Occipital lobe (tissue), 1 donor: ENCODE measurements at regions not wholly inside any gene's neighbourhood (a gene's known extent, or its start where the extent isn't known, plus 50 kb on each side); places are given as distances from the start of the nearest gene placed in this dataset.
"Not testable (repeated sequence)": the region's sequence is repeated elsewhere in the genome, so short reads cannot be mapped to it uniquely, and the experiment has no call there.

Source experiments
- DNase-seq: peaks from one replicate; lab custom pipeline; 2025; lab: John Stamatoyannopoulos, UW

DNA sequence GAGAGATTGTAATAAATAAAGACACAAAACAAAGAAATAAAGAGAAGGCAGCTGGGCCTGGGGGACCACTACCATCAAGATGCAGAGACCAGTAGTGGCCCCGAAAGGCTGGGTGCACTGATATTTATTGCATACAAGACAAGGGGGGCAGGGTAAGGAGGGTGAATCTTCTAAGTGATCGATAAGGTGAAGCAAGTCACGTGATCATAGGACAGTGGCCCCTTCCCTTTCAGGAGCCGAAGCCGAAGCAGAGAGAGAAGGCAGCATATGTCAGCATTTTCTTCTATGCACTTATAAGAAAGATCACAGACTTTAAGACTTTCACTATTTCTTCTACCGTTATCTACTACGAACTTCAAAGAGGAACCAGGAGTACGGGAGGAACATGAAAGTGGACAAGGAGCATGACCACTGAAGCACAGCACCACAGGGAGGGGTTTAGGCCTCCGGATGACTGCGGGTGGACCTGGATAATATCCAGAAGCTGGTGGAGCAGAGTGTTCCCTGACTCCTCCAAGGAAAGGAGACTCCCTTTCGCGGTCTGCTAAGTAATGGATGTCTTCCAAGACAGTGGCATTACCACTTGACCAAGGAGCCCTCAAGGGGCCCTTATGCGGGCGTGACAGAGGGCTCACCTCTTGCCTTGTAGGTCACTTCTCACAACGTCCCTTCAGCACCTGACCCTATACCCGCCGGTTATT, 126.4 kb downstream of the RBM46 start:
- DNase-seq: not testable (repeated sequence)

DNA sequence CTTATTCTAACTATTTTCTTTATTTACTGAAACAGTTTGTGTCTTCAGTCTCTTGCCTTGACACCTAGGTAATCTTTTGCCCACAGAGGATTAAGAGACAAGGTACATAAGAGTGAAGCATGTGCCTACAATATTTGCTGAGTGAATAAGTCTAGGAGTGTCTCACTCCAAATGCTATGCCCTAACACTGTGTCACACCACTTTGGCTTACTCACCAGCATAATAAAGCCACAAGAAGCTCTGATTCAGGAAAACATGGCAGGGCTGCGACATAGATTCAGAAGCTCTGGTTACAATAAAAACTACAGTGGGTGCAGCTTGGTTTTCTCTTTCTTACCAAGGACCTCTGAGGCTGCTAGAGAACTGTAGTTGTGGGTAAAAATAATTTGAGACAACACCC, 127.1 kb downstream of the RBM46 start:
- no peak for DNase-seq

DNA sequence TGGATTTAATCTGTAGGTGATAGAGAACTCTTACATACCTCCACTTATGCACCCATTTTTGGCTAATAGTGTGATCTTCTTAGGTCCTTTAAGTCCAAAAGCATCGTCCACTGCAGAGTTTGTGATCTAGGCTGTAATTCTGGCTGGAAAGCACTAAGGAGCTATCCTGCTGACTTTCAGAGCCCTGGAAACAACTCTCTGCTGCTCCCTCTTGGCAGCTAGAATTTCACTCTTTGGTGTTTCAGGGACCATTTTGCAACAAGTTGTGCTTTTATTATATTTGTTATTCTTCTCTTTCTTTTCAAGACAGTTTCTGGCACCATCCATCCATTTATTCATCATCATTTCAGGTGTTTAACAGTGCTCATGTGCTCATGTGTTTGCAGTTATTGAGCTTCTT, 130.0 kb downstream of the RBM46 start:
- no peak for DNase-seq

DNA sequence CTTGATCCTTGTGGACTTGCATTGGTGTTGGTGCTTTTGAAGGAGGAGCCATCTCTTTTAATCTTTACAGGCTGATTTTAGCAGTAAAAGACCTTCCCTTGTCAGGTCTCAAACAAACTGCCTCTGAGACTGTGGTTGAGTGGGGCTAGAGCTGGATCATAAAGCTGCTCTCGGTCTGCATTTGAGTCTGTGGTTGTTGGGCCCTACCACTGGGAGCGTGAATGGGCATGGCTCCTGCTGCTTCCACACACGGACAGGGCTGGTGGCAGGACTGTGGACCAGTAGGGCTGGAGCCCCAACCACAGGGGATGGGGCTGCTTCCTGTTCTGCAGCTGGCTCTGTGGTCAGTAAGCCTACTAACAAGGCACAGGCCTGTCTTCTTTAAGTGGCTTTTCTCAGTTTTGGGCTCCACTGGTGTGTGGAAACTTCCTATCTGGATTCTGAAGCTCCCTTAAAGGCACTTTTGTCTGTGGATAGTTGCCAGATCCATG, 130.6 kb downstream of the RBM46 start:
- DNase-seq: no peak

DNA sequence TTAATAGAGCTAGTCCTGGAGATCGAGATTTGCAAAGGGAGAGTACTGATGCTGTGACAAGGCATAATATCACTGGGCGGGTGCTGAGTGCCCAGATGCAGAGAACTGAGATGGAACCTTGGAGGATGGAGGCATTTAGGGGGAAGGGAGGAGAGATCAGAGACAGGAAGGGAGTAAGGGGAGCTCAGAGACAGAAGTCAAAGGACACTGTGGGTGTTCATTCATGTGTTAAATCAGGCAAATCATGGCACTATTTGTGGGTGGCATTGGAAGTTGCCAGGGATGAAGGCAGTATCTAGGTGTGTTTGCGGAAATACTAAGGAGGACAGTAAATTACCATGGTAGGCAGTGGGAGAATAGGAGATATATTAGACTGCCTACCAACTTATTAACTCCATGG, 135.0 kb downstream of the RBM46 start:
- DNase-seq: no peak

DNA sequence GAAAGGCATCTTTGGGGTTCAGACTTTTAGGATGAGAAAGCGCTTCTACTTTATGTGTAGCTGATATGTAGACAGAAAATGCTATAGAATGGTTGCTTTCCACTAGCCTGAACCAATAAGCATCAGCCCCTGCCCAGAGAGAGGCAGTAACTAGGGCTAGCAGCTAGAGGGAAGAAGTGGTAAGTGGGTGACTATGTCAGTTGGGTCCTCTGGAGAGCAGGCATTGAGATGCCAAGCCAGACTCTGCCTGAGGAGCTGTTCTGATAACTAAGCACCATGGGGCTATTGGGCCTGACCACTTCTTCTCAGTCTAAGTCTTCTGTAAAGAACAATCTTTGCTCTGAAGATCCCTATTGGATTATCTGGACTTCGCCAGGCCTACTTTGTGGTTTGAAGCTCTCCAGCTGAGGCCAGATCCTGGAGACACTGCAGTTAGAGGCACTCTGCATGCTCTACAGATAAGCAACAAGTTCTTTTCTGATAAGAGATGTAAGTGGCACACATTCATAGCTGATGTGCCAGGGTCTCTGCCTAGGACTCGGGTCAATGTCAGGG, 146.1 kb downstream of the RBM46 start:
- DNase-seq: no peak

DNA sequence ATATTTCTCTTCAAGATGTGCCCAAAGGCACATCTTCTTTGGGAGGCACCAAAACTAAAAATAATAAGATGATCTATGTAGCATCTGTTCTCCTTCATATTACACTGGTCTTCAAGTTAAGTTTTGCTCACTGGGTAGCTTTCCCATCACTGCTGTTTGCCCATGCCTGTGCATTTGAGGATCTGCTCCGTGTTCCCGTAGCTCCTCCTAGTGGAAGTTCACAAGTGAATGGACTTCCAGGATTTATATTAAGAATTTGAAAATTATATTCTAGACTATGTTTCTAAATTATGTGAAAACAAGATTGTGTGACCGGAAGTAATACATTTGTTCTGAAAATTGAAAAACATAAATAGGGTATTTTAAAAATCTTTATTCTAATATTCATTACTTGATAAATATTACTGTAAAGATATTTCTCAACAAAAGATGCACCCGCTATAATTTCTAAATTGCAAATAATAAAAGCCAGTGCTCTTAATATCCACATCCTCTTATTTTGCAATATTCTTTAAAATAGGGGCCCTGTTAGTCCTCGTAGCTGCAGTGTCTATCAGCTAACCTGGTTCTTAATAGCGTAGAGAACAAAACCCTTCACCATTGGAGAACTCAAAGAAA, 147.7 kb downstream of the RBM46 start:
- no peak for DNase-seq

DNA sequence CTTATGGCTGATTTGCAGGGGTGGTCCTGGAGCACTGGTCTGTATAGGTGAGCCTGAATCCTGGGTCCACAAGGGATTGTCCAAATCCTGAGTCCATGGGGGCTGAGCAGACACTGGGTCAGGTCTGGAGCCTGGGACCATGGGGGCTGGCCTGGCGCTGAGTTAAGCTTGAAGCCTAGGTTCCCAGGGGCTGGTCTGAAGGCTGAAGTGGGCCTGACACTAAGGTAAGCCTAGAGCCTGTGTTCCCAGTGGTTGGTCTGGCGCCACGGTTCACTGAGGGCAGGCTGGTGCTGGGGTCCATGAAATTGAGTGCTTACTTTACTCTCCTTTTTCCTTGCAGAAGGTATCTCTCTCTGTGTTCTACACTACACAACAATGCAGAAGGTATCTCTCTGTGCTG, 155.8 kb downstream of the RBM46 start:
- DNase-seq: no peak

DNA sequence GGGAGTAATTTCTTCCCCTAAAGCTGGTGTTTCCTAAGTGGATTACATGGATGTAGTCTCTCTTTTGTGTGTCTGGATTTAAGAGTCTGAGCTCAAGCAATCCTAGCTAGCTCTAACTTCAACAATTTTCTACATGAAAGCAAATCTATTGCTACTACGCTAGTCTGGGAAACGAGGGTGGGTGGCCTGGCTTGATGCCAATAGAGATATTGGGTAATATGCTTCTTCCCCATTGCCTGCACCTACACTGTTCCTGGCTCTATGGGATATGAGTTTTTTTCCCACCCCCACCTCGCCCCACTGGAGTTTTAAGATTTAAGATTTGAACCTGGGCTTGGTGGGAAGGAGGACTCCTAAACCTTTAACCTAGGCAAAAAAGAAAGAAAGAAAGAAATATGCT, 158.8 kb downstream of the RBM46 start:
- no peak for DNase-seq

DNA sequence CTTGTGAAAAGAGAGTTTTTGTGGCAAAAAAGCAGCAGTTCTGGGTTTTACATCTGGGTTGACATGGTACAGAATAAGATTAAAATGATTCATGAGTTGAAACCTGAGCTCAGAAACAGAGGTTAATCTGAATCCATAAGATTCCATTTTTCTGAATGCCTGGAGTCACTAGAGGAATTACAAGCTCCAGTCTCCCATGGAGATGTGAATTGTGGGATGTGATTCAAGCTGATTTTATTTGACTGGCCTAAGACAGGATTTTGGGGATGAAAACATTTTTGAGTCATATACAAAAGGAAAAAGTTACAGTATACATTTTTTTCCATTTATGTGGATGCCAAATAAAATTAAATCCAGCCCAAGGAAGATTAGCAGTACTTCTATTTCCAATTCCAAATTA, 161.1 kb downstream of the RBM46 start:
- DNase-seq: no peak

DNA sequence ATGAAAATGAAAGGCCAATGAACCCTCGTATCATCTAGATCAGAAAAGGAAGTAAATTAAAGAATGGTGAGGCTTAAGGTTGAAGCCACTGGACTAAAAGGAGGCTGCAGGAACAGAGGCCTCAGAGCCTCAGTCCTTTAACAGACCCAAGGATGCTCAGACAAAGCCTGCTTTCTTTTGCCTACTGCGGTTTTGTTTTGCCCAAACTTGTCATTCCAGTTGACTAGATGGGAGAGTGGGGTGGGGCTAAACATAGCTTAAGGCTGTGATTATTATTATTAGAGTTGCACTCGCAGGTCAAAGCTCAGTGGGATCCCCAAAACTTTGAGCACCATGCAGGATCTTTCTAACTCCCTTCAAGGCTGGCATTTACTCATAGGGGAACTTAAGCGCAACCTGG, 163.9 kb downstream of the RBM46 start:
- no peak for DNase-seq

DNA sequence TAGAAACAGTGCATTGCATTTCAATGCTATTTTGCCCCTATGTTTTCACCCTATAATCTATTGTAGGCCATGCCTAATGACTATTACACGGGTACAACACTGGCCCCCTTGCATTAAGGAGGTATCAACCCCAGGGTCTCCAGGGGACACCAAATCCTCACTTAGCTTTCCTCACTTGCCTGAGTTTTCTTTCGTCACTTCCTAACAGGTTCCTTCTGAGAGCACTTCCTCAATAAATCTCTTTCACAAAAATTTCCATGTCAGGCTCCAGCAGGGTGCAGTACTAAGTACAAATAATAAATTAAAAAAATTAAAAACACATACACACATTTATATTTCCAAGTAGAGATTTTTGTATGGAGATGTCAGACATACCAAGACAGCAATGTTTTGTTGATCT, 165.0 kb downstream of the RBM46 start:
- DNase-seq: no peak

DNA sequence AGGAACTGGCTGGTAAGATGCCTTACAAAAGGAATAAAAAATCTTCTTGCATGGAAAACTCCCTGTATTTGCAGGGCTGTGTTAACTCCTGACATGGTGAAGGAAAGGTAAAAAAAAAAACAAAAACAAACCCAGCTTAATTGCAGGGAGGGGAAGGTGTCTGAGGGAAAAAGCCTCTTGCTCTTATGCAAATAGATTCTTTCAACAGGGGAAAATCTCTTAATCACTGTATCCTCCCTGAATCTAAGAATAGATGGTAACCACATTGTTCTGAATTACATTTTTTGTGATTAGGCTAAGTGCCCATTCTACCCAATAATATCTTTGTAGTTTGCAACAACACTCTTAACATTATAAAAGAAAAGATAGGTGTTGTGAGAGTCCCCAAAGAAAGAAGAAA, 172.6 kb downstream of the RBM46 start:
- no peak for DNase-seq

DNA sequence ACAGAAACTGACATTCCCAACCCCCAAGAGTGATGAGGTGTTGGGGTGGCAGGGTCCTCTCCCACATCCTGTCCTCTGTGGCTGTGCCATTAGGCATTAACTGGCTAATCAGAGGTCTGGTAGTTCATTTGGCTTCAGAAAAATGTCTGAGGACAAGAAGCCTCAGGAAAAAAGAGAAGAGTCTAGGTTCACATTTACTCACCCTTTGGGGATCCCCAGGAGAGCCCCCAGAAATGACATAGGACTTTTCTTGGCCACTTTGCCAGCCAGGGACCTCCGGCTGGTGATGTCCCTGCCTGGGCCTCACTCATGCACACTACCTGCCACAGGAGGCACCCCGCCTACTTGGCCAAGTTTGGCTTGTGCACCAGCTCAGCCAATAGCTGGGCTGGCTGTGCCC, 173.0 kb downstream of the RBM46 start:
- DNase-seq: no peak

DNA sequence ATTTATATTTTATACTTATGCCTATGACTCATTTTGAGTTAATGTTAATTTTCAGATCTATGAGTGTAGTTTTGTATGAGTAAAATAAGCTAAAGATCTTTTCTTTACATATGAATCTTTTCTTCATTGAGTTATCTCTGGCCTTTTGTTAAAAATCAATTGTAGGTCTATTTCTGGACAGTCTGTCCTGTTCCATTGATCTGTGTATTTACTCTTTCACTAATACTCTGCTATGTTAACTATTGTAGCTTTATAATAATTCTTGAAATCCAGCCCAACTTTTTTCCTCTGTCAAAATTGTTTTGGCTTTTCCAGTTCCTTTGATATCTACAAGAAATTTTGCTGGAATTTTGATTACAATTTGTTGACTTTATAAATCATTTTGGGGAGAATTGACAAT, 177.0 kb downstream of the RBM46 start:
- no peak for DNase-seq

DNA sequence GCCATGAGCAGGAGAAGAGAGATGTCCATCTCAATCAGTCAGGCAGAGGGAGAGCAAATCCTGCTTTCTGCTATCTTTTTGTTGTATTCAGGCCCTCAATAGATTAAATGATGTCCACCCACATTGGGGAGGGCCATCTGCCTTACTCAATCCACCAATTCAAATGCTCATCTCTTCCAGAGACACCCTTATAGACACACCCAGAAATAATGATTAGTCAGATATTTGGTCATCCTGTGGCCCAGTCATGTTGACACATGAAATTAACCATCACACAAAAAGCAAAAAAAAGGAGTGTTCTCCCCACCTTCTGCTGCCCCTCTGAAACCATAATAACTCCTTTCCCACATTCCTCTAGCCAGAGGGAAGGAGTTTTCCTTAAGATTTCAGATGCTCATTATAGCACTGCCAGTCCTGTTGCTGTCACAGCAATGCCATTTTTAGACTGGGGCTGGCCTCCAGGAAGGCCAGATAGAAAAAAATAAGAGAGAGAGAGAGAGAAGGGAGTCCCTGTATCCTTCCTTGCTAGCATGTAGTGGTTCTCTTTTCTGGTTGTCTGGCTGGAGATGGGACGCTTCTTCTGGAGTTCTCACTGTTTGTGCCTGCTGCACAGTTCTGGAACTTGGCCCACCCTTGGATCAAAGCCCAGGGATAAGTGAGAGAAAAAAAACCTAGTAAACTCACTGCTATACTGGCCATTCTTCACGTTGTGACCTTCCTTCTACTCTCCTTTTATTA, 177.7 kb downstream of the RBM46 start:
- no peak for DNase-seq

DNA sequence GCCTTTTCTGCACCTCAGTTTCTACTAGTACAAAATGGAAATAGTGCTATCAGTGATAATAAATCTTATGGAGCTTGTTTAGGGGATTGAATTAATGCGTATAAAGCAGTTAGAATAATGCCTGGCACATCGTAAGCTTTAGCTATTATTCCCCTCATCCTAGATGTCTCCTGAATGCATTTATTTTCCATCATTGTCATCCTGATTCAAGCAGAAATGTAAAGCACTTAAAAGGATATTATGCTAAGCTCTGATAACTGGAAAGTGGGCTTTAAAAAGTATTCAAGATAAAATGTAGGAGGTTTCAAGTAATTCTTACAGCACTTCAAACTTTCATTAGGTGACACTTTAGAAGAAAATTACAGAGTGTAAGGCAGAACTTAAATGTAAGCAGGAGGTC, 178.7 kb downstream of the RBM46 start:
- DNase-seq: no peak

DNA sequence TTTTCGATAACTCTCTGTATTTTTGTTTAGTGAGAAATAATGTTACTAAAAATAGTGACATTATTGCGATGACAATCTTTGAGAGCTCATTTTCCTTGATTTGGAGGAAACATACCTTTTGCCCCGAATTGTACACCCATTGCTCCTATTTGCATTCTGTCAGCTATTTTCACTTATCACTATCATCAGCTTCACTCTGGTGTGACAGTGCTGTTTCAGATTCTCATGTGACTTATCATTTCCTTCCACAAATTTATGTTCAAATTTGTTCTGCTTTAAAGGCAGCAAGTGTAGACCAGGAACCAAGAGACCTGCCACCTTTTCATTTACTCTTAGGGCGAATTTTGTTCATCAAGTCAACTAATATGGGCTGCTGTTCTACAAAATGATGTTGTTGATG, 179.4 kb downstream of the RBM46 start:
- DNase-seq: no peak

DNA sequence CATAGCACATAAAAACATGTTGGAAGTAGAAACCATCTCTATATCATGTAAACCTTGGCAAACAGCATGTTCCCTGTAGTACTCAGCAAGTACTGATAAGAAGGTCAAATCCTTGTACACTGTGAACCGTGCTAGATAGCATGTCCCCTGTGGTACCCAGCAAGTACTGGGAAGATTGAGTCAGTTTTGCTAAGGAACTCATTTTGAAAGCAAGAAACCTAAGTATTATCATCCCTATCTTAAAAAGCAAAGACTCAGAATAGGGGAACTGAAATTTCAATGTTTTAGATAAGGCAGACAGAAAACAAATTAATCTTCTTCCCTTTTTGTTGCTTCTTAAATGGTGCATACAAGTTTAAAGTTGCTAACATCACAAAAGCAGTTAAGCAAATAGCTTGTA, 180.2 kb downstream of the RBM46 start:
- DNase-seq: no peak

DNA sequence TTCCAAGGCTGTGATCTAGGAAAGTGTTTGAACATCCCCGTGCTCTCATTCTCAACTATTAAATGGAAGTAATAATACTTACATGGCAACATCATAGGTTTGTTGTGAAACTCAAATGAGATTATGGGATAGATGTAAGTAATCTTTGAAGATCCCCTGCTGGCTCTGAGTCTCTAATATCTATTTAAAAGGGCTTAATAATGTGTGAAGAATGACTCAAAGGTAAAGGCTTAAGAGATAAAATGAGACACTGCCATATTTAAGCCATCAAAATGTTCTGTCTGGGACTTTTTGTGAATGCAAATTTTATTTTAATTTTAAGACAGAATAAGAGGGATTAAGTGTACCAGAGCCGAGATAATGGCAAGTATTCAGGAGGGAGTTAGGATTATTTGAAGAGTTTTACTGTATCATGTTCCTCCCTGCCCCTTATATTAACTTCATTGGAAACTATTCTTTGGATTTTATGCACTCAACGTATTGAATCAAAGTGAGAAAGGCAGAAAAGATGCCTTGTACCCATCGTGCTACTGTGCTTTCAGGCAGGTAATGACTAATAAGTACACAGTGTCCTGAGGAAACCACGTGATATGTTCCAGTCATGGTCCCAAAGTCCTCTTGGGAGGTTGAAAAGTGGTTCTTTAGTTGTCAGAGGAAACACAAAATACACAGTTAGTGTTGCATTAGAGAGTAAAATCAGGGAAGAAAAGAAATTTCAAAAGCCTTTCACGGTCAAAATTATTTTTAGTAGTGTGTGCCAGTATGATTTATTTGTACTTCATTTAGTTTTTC, 192.4 kb downstream of the RBM46 start:
- no peak for DNase-seq

DNA sequence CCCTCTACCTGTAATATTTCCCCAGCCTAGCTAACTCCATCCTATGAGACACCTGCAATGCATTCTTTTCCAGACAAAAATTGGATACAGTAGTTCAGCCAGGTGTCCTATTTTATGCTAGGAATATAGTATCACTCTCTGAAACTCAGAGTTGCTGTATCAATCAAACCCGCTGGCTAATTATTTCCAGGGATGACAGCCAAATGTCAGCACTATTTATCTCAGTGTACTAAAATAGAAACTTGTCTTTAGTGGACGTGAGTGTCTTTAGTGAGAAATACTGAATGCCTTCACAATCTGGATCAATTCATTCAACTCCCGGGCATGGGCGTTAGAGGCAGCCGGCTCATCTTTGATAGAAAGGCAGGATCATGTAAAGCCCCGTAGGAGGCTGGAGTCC, 196.2 kb downstream of the RBM46 start:
- DNase-seq: no peak
